ENCODE measurements at regions not wholly inside any gene's neighbourhood (a gene's known extent, or its start where the extent isn't known, plus 50 kb on each side); places are given as distances from the start of the nearest gene placed in this dataset.

- H3K36me3 ChIP-seq = no peaks in the 10 kb centered on the region
- H3K4me1 ChIP-seq = no peaks in the 10 kb centered on the region
- H3K27me3 ChIP-seq = no peaks in the 10 kb centered on the region
- peaks cover 0 to 7% (median 2%) of the 10 kb centered on the region in 4 donors for H3K9me3 ChIP-seq
- no peak overlapping the region for H3K27ac ChIP-seq
- H3K4me3 ChIP-seq = no peak overlapping the region
- intact Hi-C loops (cut with DNase I; ENCODE audit: low total_unique reads) = no loop called here
- TF ChIP-seq CTCF (IDR thresholded peaks at IDR 0.05) = no peak
- no peak for TF ChIP-seq POLR2AphosphoS5 (IDR thresholded peaks at IDR 0.05)
- TF ChIP-seq EP300 (IDR thresholded peaks at IDR 0.05) = no peak
- no peak for TF ChIP-seq POLR2A (IDR thresholded peaks at IDR 0.05)
- DNase-seq = no peak
Observed at GRCh38 chr3:99167071-99167470, 265.6 kb upstream of the DCBLD2 start.

- peaks cover 3 to 20% (median 18%) of the 10 kb centered on the region in 4 donors for H3K9me3 ChIP-seq
- TF ChIP-seq POLR2A (IDR thresholded peaks at IDR 0.05) (no peak), CTCF (IDR thresholded peaks at IDR 0.05) (no peak), POLR2AphosphoS5 (IDR thresholded peaks at IDR 0.05) (no peak), EP300 (IDR thresholded peaks at IDR 0.05) (no peak)
Observed at GRCh38 chr3:99163314-99163713, 261.8 kb upstream of the DCBLD2 start.

GRCh38 chr3:99159220-99159762, 257.8 kb upstream of the DCBLD2 start:
- H3K9me3 ChIP-seq = peaks cover 3 to 30% (median 21%) of the 10 kb centered on the region in 4 donors
- H3K4me1 ChIP-seq = no peaks in the 10 kb centered on the region
- no peak overlapping the region for H3K4me3 ChIP-seq
- H3K27ac ChIP-seq = no peak overlapping the region
- no peak for DNase-seq
- H3K36me3 ChIP-seq = no peaks in the 10 kb centered on the region
- TF ChIP-seq EP300 (IDR thresholded peaks at IDR 0.05) (no peak), POLR2AphosphoS5 (IDR thresholded peaks at IDR 0.05) (no peak), POLR2A (IDR thresholded peaks at IDR 0.05) (no peak), CTCF (IDR thresholded peaks at IDR 0.05) (no peak)
- no peaks in the 10 kb centered on the region for H3K27me3 ChIP-seq
- intact Hi-C loops (cut with DNase I; ENCODE audit: low total_unique reads) = no loop called here

More at GRCh38 chr3:99163314-99163713, 261.8 kb upstream of the DCBLD2 start:
- no peak for DNase-seq
- WGBS, 5 donors = 71 to 77% (median 76%) methylated on average over 2 to 3 of the region's 3 CpGs
- H3K27ac ChIP-seq = no peak overlapping the region
- intact Hi-C loops (cut with DNase I; ENCODE audit: low total_unique reads) = no loop called here
- no peaks in the 10 kb centered on the region for H3K4me1 ChIP-seq
- no peaks in the 10 kb centered on the region for H3K36me3 ChIP-seq
- no peak overlapping the region for H3K4me3 ChIP-seq
- no peaks in the 10 kb centered on the region for H3K27me3 ChIP-seq

- intact Hi-C loops (cut with DNase I; ENCODE audit: low total_unique reads) = no loop called here
- Histone ChIP-seq H3K4me3 (no peak overlapping the region), H3K9me3 (peaks cover 0 to 6% (median 0%) of the 10 kb centered on the region in 4 donors), H3K36me3 (no peaks in the 10 kb centered on the region), H3K27me3 (no peaks in the 10 kb centered on the region), H3K4me1 (no peaks in the 10 kb centered on the region), H3K27ac (no peak overlapping the region)
- TF ChIP-seq EP300 (IDR thresholded peaks at IDR 0.05) (no peak), CTCF (IDR thresholded peaks at IDR 0.05) (no peak), POLR2A (IDR thresholded peaks at IDR 0.05) (no peak), POLR2AphosphoS5 (IDR thresholded peaks at IDR 0.05) (no peak)
- WGBS, 5 donors = 55 to 81% (median 64%) methylated on average over 1 of the region's 1 CpG
- no peak for DNase-seq
Observed at GRCh38 chr3:99145031-99145430, 243.5 kb upstream of the DCBLD2 start.

Data from stomach (tissue), 8 donors.